IPS-15b (cell line): ENCODE measurements at regions not wholly inside any gene's neighbourhood (a gene's known extent, or its start where the extent isn't known, plus 50 kb on each side); places are given as distances from the start of the nearest gene placed in this dataset.

ENCODE experiments used
- H3K27me3 ChIP-seq: one replicate; pipeline ENCODE4 v1.6.1; 2013; ENCODE audit warnings: low read length; ENCODE audit not compliant: control insufficient read depth, insufficient read depth
- H3K36me3 ChIP-seq: one replicate; pipeline ENCODE4 v1.6.1; 2013; ENCODE audit warnings: low read length; ENCODE audit not compliant: control insufficient read depth, insufficient read depth
- H3K4me1 ChIP-seq: one replicate; pipeline ENCODE4 v1.6.1; 2013; ENCODE audit warnings: mild to moderate bottlenecking, low read length; ENCODE audit not compliant: control insufficient read depth, insufficient read depth
- H3K4me3 ChIP-seq: one replicate; pipeline ENCODE4 v1.5.1; 2013; ENCODE audit warnings: low read depth, low read length
- H3K9ac ChIP-seq: one replicate; pipeline ENCODE4 v1.6.1; 2013; ENCODE audit warnings: low read depth, mild to moderate bottlenecking, low read length
- H3K9me3 ChIP-seq: one replicate; pipeline ENCODE4 v1.6.1; 2013; ENCODE audit warnings: mild to moderate bottlenecking, low read length; ENCODE audit not compliant: control insufficient read depth, insufficient read depth

DNA sequence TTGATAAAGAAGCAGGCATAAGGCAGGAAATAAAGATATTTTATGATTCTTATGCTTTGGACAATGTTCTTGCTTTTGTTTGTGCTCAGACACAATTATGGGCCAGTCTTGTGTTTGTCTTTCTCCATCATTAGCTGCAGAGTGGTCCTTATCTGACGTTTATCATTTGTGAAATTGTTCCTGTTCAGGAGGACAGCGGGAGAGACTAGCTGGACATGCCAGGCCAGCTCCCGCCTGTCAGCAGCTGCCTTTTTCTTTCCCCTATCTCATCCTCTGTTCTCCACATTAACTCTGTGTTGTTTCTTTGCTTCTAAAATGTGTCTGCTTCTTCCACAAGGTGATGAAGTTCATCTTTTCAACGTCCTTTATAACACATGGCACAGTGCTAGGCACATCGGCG lies 333.5 kb downstream of the NPIPA8 start:
- Histone ChIP-seq H3K4me3 (no peak overlapping the region), H3K9me3 (no peaks in the 10 kb centered on the region), H3K4me1 (no peaks in the 10 kb centered on the region), H3K9ac (no peak overlapping the region), H3K27me3 (no peaks in the 10 kb centered on the region), H3K36me3 (no peaks in the 10 kb centered on the region)

DNA sequence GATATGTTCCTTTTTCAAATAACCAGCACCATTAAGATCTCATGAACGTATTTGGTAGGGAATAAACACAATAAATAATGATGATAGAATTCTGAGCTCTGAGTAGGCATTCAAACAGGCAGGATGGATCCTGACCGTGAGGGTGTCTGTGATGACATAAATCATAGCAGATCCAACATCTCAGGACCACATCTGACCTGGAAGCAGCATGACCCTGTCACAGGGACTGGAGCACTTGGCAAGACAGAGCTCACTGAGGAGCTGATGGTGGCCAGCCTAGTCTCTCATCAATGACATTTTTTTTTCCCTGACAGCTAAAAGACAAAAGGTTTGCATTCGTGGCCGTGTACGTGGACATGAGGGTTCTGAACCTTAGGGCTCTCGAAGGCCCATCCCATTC lies 337.5 kb downstream of the NPIPA8 start:
- Histone ChIP-seq H3K4me1 (no peaks in the 10 kb centered on the region), H3K9me3 (no peaks in the 10 kb centered on the region), H3K4me3 (no peak overlapping the region), H3K9ac (no peak overlapping the region), H3K27me3 (no peaks in the 10 kb centered on the region), H3K36me3 (no peaks in the 10 kb centered on the region)

DNA sequence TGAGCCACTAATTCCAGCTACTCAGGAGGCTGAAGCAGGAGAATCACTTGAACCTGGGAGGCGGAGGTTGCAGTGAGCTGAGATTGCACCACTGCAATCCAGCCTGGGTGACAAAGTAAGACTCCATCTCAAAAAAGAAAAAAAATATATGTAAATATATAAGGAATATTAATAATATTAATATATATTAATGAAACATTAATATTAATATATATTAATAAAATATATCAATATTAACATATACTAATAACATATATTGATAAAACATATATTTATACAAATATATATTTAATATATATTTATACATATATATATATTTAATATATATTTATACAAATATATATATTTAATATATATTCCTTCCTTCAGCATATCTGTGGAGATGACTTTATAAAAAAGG lies 338.0 kb downstream of the NPIPA8 start:
- Histone ChIP-seq H3K4me3 (no peak overlapping the region), H3K9me3 (no peaks in the 10 kb centered on the region), H3K27me3 (no peaks in the 10 kb centered on the region)

DNA sequence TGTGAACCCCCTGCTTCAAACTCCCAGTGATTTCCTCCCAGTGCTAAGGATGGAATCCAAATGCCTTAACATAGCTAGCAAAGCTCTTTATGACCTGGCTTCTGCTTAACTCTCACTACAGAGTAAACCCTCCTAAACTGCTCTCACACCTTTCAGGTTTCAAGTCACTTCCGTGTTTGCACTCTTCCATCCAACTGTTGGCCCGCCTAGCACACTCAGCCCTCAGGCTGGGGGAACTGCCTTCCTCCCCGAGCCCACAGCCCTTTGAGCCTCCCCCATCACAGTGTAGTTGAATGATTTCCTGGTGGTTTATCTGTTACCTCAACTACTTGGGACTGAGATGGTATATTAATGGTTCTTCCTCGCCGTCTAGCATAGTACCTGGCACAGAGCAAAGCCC lies 342.5 kb downstream of the NPIPA8 start:
- peaks cover 2% of the 10 kb centered on the region for H3K4me1 ChIP-seq
- no peak overlapping the region for H3K9ac ChIP-seq
- no peak overlapping the region for H3K4me3 ChIP-seq
- no peaks in the 10 kb centered on the region for H3K27me3 ChIP-seq
- no peaks in the 10 kb centered on the region for H3K9me3 ChIP-seq
- no peaks in the 10 kb centered on the region for H3K36me3 ChIP-seq

More for the DNA sequence above, 338.0 kb downstream of the NPIPA8 start:
- H3K9ac ChIP-seq: no peak overlapping the region
- no peaks in the 10 kb centered on the region for H3K36me3 ChIP-seq
- no peaks in the 10 kb centered on the region for H3K4me1 ChIP-seq

DNA sequence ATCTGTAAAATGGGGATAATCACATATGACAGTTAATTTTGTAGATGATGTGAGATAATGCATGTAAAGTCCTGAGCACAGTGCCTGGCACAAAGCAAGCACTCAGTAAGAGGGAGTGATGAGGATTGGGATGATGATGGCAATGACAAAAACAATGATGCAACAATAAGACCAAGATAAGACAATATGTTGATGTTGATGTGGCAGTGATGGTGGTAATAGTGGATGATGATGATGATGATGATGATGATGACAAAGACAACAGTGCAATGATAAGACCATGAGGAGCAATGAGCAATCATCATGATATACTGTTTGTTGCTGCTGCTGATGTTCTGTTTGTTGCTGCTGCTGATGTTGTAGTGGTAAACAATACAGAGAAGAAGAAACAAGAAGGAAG lies 344.1 kb downstream of the NPIPA8 start:
- Histone ChIP-seq H3K4me1 (peaks cover 2% of the 10 kb centered on the region), H3K27me3 (no peaks in the 10 kb centered on the region), H3K9me3 (no peaks in the 10 kb centered on the region), H3K9ac (no peak overlapping the region), H3K4me3 (no peak overlapping the region), H3K36me3 (no peaks in the 10 kb centered on the region)

DNA sequence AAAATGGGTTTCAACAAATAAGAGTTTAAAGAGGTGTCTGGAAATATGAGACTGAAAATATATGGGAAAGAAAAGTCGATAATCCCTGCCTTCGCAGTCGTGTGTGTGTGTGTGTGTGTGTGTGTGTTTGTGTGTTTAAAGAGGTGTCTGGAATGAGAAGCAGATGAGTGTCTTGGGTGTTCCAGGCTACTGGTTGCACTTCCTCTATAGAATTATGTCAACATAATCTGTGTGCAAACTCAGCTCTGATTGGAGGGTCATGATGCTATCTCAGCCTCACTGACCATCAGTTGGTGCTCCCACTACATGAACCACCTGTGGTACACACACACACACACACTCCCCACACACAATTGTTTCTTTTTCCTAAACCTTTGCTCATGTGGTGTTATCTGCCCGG lies 347.3 kb downstream of the NPIPA8 start:
- no peaks in the 10 kb centered on the region for H3K27me3 ChIP-seq
- no peaks in the 10 kb centered on the region for H3K9me3 ChIP-seq
- H3K36me3 ChIP-seq: no peaks in the 10 kb centered on the region
- H3K4me3 ChIP-seq: no peak overlapping the region
- H3K9ac ChIP-seq: no peak overlapping the region
- H3K4me1 ChIP-seq: peaks cover 2% of the 10 kb centered on the region

DNA sequence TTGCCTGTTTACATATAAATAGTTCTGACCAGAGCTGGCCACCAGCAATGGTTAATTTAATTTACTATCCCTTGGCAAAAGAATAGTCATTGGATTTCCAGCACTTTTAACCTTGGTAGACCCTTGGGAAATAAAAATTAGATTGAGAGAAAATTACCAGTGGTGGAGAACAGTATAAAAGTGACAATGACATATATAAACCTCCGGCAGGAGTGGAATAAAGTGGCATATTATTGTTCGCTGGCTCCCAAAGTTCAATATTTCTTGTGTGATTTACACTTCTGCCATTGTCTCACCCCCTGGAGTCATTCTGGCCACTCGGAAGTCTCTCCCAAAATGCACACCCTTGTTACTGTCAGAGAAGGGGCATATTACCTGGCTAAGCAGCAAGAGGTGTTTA lies 347.7 kb downstream of the NPIPA8 start:
- H3K4me1 ChIP-seq: peaks cover 2% of the 10 kb centered on the region
- H3K36me3 ChIP-seq: no peaks in the 10 kb centered on the region
- no peaks in the 10 kb centered on the region for H3K27me3 ChIP-seq
- no peak overlapping the region for H3K9ac ChIP-seq
- no peak overlapping the region for H3K4me3 ChIP-seq
- no peaks in the 10 kb centered on the region for H3K9me3 ChIP-seq

DNA sequence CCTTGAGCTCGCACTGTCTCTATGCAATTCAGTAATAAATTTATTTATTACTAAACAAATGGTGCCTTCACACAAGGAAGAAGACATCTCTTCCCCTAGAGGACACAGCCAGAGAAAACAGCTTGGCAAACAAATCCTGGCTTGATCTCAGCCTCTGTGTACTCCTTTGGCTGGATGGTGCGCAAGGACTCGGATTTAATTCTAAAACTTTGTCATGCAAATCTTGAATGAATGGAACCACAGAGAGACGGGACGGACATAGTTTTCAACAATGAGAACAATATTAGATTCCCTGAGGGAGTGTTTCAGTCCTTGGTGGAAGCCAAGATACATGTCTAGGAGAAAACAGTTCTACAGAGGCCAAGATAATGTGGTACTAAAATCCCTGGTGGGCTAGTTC lies 349.5 kb downstream of the NPIPA8 start:
- H3K27me3 ChIP-seq: no peaks in the 10 kb centered on the region
- H3K4me3 ChIP-seq: no peak overlapping the region
- H3K9me3 ChIP-seq: no peaks in the 10 kb centered on the region
- peaks cover 2% of the 10 kb centered on the region for H3K4me1 ChIP-seq
- H3K9ac ChIP-seq: no peak overlapping the region
- no peaks in the 10 kb centered on the region for H3K36me3 ChIP-seq

DNA sequence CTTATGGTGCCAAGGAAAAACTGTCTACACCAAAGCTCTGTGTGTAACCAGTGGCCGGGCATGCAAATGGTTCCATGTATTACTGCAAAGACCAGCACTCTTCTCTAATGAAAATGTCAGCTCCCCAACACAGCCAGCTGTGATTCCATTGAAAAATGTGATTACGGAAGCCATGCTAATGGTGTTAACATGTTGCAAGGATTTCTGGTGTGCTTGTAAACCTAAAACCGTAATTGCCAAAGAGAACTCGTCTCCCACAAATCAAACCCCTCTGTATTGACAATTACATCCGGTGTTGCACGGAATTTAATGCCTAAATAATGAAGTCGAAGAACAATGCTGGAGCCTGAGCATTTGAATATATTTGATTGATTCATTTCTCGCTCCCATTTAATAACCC lies 351.7 kb downstream of the NPIPA8 start:
- Histone ChIP-seq H3K4me3 (no peak overlapping the region), H3K9me3 (no peaks in the 10 kb centered on the region), H3K36me3 (no peaks in the 10 kb centered on the region), H3K9ac (no peak overlapping the region), H3K27me3 (no peaks in the 10 kb centered on the region), H3K4me1 (no peaks in the 10 kb centered on the region)

DNA sequence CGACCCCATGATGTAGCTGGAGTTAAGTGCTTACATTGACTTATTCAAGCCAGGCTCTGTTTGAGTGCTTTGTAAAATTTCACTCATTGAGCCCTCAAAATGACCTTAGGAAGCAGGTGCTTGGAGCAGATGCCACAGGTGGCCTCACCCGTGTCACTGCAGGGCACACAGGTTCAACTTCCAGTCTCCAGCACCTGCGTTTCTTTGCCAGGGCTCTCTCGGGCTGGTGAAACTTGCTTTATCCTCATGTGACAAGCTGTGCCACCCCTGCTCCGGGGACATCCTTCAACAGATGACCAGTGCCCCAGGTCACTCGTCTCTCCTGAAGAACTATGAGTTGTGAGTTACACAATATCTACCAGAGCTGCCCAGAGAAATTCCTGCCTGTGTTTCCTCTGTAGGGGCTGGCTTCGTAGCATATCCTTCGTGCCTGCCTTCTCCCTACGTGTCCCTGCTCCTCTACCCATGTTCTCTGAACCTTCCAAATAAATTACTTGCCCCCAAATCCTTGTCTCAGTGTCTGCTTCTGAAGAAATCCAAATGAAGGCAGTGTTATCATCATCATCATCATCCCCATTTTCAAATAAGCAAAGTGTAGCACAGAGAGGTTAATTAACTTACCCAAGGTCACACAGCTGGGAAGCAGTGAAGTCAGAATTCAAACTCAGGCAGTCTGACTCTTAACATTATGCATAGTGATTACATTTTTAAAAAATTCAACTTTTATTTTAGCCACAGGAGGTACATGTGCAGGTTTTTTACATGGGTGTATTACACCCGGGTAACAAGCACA lies 352.5 kb downstream of the NPIPA8 start:
- H3K27me3 ChIP-seq: no peaks in the 10 kb centered on the region

DNA sequence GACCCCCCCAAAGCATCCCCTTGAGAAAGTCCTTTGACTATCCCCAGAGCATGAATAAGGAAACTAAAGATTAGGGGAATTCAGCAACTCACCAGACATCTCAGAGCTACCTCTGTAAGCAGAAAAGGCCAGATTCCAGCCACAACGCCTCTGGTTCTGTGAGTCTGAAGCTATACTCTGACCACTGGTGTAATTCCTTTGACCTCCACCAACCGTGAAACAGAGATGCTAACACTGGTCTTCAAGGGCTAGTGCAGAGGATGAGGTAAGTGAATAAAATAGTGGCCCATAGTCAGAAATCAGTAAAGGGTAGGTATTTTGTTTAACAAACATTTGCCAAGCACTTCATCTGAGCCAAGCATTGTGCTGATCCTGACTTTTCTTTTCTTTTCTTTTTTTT lies 353.4 kb downstream of the NPIPA8 start:
- Histone ChIP-seq H3K4me1 (no peaks in the 10 kb centered on the region), H3K36me3 (no peaks in the 10 kb centered on the region), H3K27me3 (no peaks in the 10 kb centered on the region), H3K9ac (no peak overlapping the region), H3K4me3 (no peak overlapping the region), H3K9me3 (no peaks in the 10 kb centered on the region)

More for the DNA sequence above, 352.5 kb downstream of the NPIPA8 start:
- H3K36me3 ChIP-seq: no peaks in the 10 kb centered on the region
- H3K9me3 ChIP-seq: no peaks in the 10 kb centered on the region
- H3K4me3 ChIP-seq: no peak overlapping the region
- H3K4me1 ChIP-seq: no peaks in the 10 kb centered on the region
- no peak overlapping the region for H3K9ac ChIP-seq

DNA sequence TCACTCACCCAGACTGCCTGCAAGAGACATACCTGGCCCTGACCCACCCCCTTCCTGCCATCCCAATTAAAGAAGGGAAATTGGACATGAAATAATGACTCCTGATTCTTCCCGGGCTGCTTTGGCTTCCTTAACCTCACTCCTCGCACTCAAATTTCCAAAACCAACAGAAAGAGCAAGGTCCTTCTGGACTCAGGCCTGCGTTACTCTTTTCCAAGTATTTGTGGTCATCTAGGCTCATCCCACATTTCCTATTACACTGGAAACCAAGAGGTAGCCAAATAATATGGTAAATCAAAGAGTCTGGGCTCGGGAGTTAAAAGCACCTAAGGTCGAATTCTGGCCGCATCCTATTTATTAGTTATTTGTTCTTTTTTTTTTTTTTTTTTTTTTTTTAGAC lies 359.3 kb downstream of the NPIPA8 start:
- Histone ChIP-seq H3K27me3 (no peaks in the 10 kb centered on the region), H3K36me3 (no peaks in the 10 kb centered on the region), H3K4me1 (no peaks in the 10 kb centered on the region), H3K9me3 (no peaks in the 10 kb centered on the region), H3K4me3 (no peak overlapping the region), H3K9ac (no peak overlapping the region)
